Neural progenitor cell (in vitro differentiated cells): ENCODE measurements at regions not wholly inside any gene's neighbourhood (a gene's known extent, or its start where the extent isn't known, plus 50 kb on each side); places are given as distances from the start of the nearest gene placed in this dataset.

Experiments
- DNase-seq: peaks from one replicate; pipeline ENCODE4 v3.0.0-alpha.2; 2016; ENCODE audit warnings: low spot score
- H2AFZ ChIP-seq: fragments of 200-600 bp; sonication (generic); replicated peaks from 2 replicates; pipeline ENCODE4 v1.6.1; 2016; ENCODE audit warnings: antibody characterized with exemption
- H3F3A ChIP-seq: fragments of 200-600 bp; sonication (generic); 2 replicates; pipeline ENCODE4 v1.6.1; 2016; ENCODE audit warnings: antibody characterized with exemption, low read depth
- H3K27ac ChIP-seq: fragments of 200-600 bp; sonication (generic); 2 replicates; pipeline ENCODE4 v1.5.1; 2016; ENCODE audit warnings: mild to moderate bottlenecking
- H3K27me3 ChIP-seq: fragments of 200-600 bp; sonication (generic); 2 replicates; pipeline ENCODE4 v1.6.1; 2016; ENCODE audit warnings: mild to moderate bottlenecking, moderate library complexity
- H3K36me3 ChIP-seq: fragments of 200-600 bp; sonication (generic); 2 replicates; pipeline ENCODE4 v1.5.1; 2016
- H3K4me1 ChIP-seq: fragments of 200-600 bp; sonication (generic); 2 replicates; pipeline ENCODE4 v1.6.1; 2016; ENCODE audit warnings: mixed run types
- H3K4me2 ChIP-seq: fragments of 200-600 bp; sonication (generic); 2 replicates; pipeline ENCODE4 v1.6.1; 2016
- H3K4me3 ChIP-seq: fragments of 200-600 bp; sonication (generic); 2 replicates; pipeline ENCODE4 v1.5.1; 2016
- H3K79me2 ChIP-seq: fragments of 200-600 bp; sonication (generic); 2 replicates; pipeline ENCODE4 v1.6.1; 2016; ENCODE audit warnings: low read depth
- H3K9ac ChIP-seq: fragments of 200-600 bp; sonication (generic); 2 replicates; pipeline ENCODE4 v1.6.1; 2016
- H3K9me3 ChIP-seq: fragments of 200-600 bp; sonication (generic); 2 replicates; pipeline ENCODE4 v1.5.1; 2016; ENCODE audit warnings: low read depth
- H4K20me1 ChIP-seq: fragments of 200-600 bp; sonication (generic); 2 replicates; pipeline ENCODE4 v1.6.1; 2016; ENCODE audit warnings: low read depth
- H3K27ac Mint-ChIP-seq: 3 replicates; pipeline ENCODE4 v1.8.0; 2021; ENCODE audit warnings: mixed read lengths
- H3K27me3 Mint-ChIP-seq: 2 replicates; pipeline ENCODE4 v1.8.0; 2022; ENCODE audit warnings: low read depth, mild to moderate bottlenecking, inconsistent platforms, moderate library complexity, mixed read lengths; ENCODE audit not compliant: insufficient read depth
- H3K36me3 Mint-ChIP-seq: 3 replicates; pipeline ENCODE4 v1.8.0; 2021; ENCODE audit warnings: mixed read lengths
- H3K4me1 Mint-ChIP-seq: 3 replicates; pipeline ENCODE4 v1.8.0; 2021; ENCODE audit warnings: mixed read lengths
- H3K4me3 Mint-ChIP-seq: 3 replicates; pipeline ENCODE4 v1.8.0; 2021; ENCODE audit warnings: mild to moderate bottlenecking, moderate library complexity, mixed read lengths
- H3K9me3 Mint-ChIP-seq: 3 replicates; pipeline ENCODE4 v1.8.0; 2020; ENCODE audit warnings: mixed read lengths
- EZH2 ChIP-seq: fragments of 200-600 bp; sonication (generic); IDR thresholded peaks from 2 replicates; pipeline ENCODE4 v1.6.1; 2017; ENCODE audit warnings: antibody characterized with exemption, mild to moderate bottlenecking, moderate library complexity
- EZH2phosphoT487 ChIP-seq: fragments of 200-600 bp; sonication (generic); IDR thresholded peaks from 2 replicates; pipeline ENCODE4 v1.6.1; 2017; ENCODE audit warnings: antibody characterized with exemption
- TF ChIP-seq, protein P1 (sequence below): fragments of 200-600 bp; sonication (generic); IDR thresholded peaks from 2 replicates; pipeline ENCODE4 v1.5.1; 2017; ENCODE audit warnings: antibody characterized with exemption, mild to moderate bottlenecking

GRCh38 chr3:150317469-150317868 lies 90.6 kb upstream of the TSC22D2 start:
- H3K36me3 ChIP-seq = no peaks in the 10 kb centered on the region
- Mint-ChIP-seq H3K27me3 (peaks cover 2% of the 10 kb centered on the region), H3K27ac (no peak overlapping the region), H3K36me3 (no peaks in the 10 kb centered on the region), H3K9me3 (peaks cover 2% of the 10 kb centered on the region), H3K4me3 (no peak overlapping the region), H3K4me1 (no peaks in the 10 kb centered on the region)
- no peaks in the 10 kb centered on the region for H3F3A ChIP-seq
- H4K20me1 ChIP-seq = no peaks in the 10 kb centered on the region
- no peak for DNase-seq
- no peak overlapping the region for H3K4me3 ChIP-seq
- no peak overlapping the region for H3K27ac ChIP-seq
- no peaks in the 10 kb centered on the region for H3K79me2 ChIP-seq
- H3K4me2 ChIP-seq = no peak overlapping the region
- TF ChIP-seq, protein P1, sequence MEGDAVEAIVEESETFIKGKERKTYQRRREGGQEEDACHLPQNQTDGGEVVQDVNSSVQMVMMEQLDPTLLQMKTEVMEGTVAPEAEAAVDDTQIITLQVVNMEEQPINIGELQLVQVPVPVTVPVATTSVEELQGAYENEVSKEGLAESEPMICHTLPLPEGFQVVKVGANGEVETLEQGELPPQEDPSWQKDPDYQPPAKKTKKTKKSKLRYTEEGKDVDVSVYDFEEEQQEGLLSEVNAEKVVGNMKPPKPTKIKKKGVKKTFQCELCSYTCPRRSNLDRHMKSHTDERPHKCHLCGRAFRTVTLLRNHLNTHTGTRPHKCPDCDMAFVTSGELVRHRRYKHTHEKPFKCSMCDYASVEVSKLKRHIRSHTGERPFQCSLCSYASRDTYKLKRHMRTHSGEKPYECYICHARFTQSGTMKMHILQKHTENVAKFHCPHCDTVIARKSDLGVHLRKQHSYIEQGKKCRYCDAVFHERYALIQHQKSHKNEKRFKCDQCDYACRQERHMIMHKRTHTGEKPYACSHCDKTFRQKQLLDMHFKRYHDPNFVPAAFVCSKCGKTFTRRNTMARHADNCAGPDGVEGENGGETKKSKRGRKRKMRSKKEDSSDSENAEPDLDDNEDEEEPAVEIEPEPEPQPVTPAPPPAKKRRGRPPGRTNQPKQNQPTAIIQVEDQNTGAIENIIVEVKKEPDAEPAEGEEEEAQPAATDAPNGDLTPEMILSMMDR = no peak
- no peak for TF ChIP-seq EZH2phosphoT487
- no peak for TF ChIP-seq EZH2
- H3K4me1 ChIP-seq = no peaks in the 10 kb centered on the region
- H2AFZ ChIP-seq = no peak overlapping the region
- H3K27me3 ChIP-seq = no peaks in the 10 kb centered on the region
- H3K9me3 ChIP-seq = no peaks in the 10 kb centered on the region
- H3K9ac ChIP-seq = no peak overlapping the region

GRCh38 chr3:150315721-150316120 lies 92.4 kb upstream of the TSC22D2 start:
- H3K27me3 Mint-ChIP-seq = peaks cover 2% of the 10 kb centered on the region
- H3K9ac ChIP-seq = no peak overlapping the region
- H4K20me1 ChIP-seq = no peaks in the 10 kb centered on the region
- TF ChIP-seq EZH2 (no peak), EZH2phosphoT487 (no peak)
- TF ChIP-seq, protein P1 = no peak
- H3K4me1 Mint-ChIP-seq = no peaks in the 10 kb centered on the region
- DNase-seq = no peak
- H3K4me2 ChIP-seq = no peak overlapping the region
- H3K27ac Mint-ChIP-seq = no peak overlapping the region
- no peaks in the 10 kb centered on the region for H3K79me2 ChIP-seq
- H3K36me3 Mint-ChIP-seq = no peaks in the 10 kb centered on the region
- H3K9me3 ChIP-seq = no peaks in the 10 kb centered on the region
- H3F3A ChIP-seq = no peaks in the 10 kb centered on the region
- no peaks in the 10 kb centered on the region for H3K4me1 ChIP-seq
- H3K9me3 Mint-ChIP-seq = no peaks in the 10 kb centered on the region
- no peaks in the 10 kb centered on the region for H3K27me3 ChIP-seq
- H3K4me3 ChIP-seq = no peak overlapping the region
- no peak overlapping the region for H3K27ac ChIP-seq
- no peak overlapping the region for H2AFZ ChIP-seq
- no peaks in the 10 kb centered on the region for H3K36me3 ChIP-seq
- no peak overlapping the region for H3K4me3 Mint-ChIP-seq

DNA sequence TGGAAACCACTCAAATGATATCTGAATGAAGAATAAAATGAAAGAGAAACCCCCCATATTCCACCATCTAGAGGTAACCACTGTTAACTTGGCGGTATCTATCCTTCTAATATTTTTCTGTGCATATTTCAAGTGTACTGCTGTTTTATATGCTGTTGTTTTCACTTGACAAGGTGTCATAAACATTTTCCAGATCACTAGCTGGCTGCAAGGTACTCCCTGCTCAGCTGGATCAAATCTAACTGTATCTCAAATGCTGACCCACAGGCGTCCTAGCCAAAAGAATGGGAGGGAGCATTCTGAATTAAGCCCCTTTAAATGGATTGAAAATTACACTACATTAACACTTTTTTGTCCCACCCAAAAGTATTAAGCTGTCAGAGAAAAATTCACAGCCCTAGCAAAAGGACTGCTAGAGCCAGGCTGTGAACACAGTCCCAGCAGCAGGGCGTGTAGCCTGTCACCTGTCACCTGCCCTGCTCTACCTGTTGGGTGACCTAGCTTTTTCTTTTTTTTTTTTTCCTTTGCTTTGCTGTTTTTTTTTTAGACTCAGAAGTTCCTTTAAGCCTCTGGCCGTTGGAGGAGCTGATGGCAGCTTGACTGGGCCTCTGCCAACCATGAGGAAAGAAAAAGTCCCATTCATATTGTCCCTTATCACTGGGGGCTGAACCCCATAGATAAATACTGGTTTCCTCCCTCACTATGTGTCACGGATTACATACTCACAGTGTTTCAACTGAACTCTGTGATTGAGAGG lies 93.7 kb upstream of the TSC22D2 start:
- H3K9ac ChIP-seq = no peak overlapping the region
- H3K27ac Mint-ChIP-seq = no peak overlapping the region
- no peaks in the 10 kb centered on the region for H3K36me3 ChIP-seq
- H3K4me2 ChIP-seq = no peak overlapping the region
- H3K4me3 Mint-ChIP-seq = no peak overlapping the region
- no peaks in the 10 kb centered on the region for H3F3A ChIP-seq
- DNase-seq = no peak
- no peaks in the 10 kb centered on the region for H3K9me3 Mint-ChIP-seq
- H3K36me3 Mint-ChIP-seq = no peaks in the 10 kb centered on the region
- no peaks in the 10 kb centered on the region for H3K79me2 ChIP-seq
- H3K27ac ChIP-seq = no peak overlapping the region
- no peak overlapping the region for H2AFZ ChIP-seq
- no peaks in the 10 kb centered on the region for H3K4me1 ChIP-seq
- H3K4me3 ChIP-seq = no peak overlapping the region
- H3K9me3 ChIP-seq = no peaks in the 10 kb centered on the region
- H3K4me1 Mint-ChIP-seq = no peaks in the 10 kb centered on the region
- H3K27me3 ChIP-seq = no peaks in the 10 kb centered on the region
- H4K20me1 ChIP-seq = no peaks in the 10 kb centered on the region
- peaks cover 2% of the 10 kb centered on the region for H3K27me3 Mint-ChIP-seq
- no peak for TF ChIP-seq EZH2phosphoT487
- TF ChIP-seq, protein P1 = no peak
- TF ChIP-seq EZH2 = no peak
